ENCODE measurements at regions not wholly inside any gene's neighbourhood (a gene's known extent, or its start where the extent isn't known, plus 50 kb on each side); places are given as distances from the start of the nearest gene placed in this dataset.
A peak's percentile ranks its signal among the peaks of the same experiment; 100 is the strongest.

- H3K4me3 ChIP-seq (ENCODE audit: low read depth, low read length), result no peak overlapping the region
- TF ChIP-seq CTCF (IDR thresholded peaks at IDR 0.05; ENCODE audit: low read depth, low read length, missing control alignments), result no peak
- no peak for DNase-seq (ENCODE audit: low read depth)
These were observed 81.8 kb upstream of the SFMBT2 start for GRCh38 chr10:7492660-7493046.

- peak; percentile 70 for DNase-seq (ENCODE audit: low read depth)
- H3K4me3 ChIP-seq (ENCODE audit: low read depth, low read length), result no peak overlapping the region
- TF ChIP-seq CTCF (IDR thresholded peaks at IDR 0.05; ENCODE audit: low read depth, low read length, missing control alignments), result no peak
These were observed 81.3 kb upstream of the SFMBT2 start for GRCh38 chr10:7491949-7492659.

GRCh38 chr10:7491230-7491629 is 80.4 kb upstream of the SFMBT2 start:
- no peak for DNase-seq (ENCODE audit: low read depth)
- TF ChIP-seq CTCF (IDR thresholded peaks at IDR 0.05; ENCODE audit: low read depth, low read length, missing control alignments), result no peak
- no peak overlapping the region for H3K4me3 ChIP-seq (ENCODE audit: low read depth, low read length)

DNA sequence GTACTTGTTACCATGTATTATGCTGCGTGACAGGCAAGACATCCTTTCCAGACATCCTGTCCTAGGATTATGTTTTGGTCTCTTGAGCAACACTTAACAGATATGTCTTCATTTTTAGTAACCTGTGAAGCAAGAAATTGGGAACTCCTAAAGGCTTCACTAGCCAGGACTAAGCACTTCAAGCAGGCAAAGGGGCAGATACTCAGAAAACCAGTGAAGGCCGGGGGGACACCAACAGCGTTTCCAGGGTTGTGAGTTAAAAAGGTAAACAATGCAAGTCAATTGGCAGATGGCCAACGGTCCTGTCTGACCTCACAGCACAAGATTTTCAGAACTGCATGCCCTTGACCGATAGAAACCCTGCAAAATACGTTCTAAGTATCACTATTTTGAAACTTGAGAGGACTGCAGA is 77.6 kb upstream of the SFMBT2 start:
- no peak for TF ChIP-seq CTCF (IDR thresholded peaks at IDR 0.05; ENCODE audit: low read depth, low read length, missing control alignments)
- H3K4me3 ChIP-seq (ENCODE audit: low read depth, low read length), result no peak overlapping the region
- no peak for DNase-seq (ENCODE audit: low read depth)

- no peak overlapping the region for H3K4me3 ChIP-seq (ENCODE audit: low read depth, low read length)
- no peak for DNase-seq (ENCODE audit: low read depth)
- no peak for TF ChIP-seq CTCF (IDR thresholded peaks at IDR 0.05; ENCODE audit: low read depth, low read length, missing control alignments)
These were observed 76.7 kb upstream of the SFMBT2 start for GRCh38 chr10:7487528-7487927.

DNA sequence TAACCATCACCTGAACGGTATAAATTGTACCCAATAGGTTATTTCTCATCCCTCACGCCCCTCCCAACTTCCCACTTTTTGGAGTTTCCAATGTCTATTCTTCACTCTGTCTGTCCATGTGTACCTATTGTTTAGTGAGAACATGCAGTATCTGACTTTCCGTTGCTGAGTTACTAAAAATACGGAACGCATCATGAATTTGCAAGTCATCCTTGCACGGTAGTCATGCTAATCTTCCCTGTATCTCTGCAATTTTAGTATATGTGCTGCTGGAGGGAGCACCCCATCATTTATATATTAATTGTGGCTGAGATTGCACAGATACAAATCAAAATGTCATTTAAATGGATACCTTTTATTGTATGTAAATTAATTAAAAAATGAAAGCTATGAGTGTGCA is 75.7 kb upstream of the SFMBT2 start:
- no peak overlapping the region for H3K4me3 ChIP-seq (ENCODE audit: low read depth, low read length)
- DNase-seq (ENCODE audit: low read depth), result no peak
- no peak for TF ChIP-seq CTCF (IDR thresholded peaks at IDR 0.05; ENCODE audit: low read depth, low read length, missing control alignments)

DNA sequence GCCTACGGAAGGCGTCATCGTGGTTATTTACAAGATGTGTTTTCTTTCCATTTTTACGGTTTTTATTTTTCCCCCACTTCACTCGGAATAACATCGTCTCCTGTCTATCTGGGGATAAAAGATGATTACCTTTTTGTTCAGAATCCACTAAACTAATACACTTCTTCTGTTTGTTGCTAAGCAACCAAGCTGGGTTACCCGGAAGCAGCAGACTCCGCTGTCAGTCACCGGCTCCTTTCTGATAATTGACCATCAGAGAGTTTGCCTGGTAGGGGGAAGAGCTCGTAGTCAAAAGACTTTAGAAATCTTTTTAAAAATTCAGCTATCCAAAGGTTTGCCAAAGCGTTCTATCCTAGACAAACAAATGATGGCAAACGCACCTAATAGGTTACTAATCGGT is 75.0 kb upstream of the SFMBT2 start:
- no peak for TF ChIP-seq CTCF (IDR thresholded peaks at IDR 0.05; ENCODE audit: low read depth, low read length, missing control alignments)
- H3K4me3 ChIP-seq (ENCODE audit: low read depth, low read length), result no peak overlapping the region
- DNase-seq (ENCODE audit: low read depth), result no peak
